Forelimb muscle (tissue), 1 donor: ENCODE measurements at regions not wholly inside any gene's neighbourhood (a gene's known extent, or its start where the extent isn't known, plus 50 kb on each side); places are given as distances from the start of the nearest gene placed in this dataset.

Source experiments
- DNase-seq: peaks from one replicate; pipeline ENCODE4 v3.0.0-alpha.2; 2013; ENCODE audit warnings: low read depth

DNA sequence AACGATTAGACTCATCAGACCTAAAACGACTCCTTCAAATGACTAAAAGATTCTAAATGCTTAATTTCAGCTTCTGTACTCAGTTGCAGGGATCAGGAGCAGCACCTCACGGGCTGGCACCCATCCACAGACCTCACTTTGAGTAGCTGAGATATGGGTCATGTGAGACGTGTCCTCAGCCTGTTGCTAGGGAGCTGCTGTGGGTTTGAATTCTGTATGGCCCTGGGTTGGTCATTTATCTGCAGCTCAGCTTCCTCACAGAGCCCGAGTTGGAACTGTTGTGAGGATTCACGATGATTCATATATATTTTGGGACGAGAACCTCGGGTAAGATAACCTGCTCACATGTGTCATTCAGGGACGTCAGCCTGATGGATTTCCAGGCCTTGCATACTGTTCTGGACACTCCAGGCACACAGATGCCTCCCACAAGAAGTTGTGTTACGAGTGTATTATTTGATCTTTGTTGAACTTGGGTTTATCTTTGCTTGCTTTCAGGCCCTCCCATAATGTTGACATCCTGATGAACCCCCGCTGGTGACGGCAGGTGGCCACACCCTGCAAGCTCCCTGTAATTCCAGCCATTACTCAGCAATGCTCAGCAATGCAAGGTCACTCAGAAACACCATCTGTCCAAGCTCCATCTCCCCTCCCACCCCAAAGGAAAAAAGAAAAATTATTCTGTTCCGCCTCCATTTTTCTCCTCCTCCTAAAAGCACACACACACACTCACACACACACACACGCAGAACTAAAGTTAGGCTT, 137.6 kb downstream of the RBFOX3 start:
- DNase-seq, result peak; percentile 70

DNA sequence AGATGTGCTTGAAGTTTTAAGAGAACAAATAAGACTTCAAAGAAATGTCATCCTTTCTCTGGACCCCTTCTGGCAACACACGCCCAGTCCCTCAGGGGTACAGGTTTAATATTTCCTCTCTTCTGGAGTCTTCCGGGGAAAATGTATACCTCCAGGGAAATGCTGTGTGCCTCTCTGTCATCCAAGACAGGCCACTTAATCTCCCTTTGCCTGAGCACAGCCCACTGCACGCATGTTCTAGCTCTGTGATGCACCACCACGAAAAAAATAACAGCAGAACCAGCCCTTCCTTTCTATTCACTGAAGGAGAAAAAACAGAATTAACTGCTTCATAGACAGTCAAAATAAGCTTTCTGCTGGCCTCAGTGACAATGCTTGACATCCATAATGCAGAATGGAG, 140.1 kb downstream of the RBFOX3 start:
- no peak for DNase-seq

- no peak for DNase-seq
These were observed 141.2 kb downstream of the RBFOX3 start for GRCh38 chr17:79469646-79470045.

- DNase-seq, result no peak
These were observed 142.5 kb downstream of the RBFOX3 start for GRCh38 chr17:79468183-79468944.

DNA sequence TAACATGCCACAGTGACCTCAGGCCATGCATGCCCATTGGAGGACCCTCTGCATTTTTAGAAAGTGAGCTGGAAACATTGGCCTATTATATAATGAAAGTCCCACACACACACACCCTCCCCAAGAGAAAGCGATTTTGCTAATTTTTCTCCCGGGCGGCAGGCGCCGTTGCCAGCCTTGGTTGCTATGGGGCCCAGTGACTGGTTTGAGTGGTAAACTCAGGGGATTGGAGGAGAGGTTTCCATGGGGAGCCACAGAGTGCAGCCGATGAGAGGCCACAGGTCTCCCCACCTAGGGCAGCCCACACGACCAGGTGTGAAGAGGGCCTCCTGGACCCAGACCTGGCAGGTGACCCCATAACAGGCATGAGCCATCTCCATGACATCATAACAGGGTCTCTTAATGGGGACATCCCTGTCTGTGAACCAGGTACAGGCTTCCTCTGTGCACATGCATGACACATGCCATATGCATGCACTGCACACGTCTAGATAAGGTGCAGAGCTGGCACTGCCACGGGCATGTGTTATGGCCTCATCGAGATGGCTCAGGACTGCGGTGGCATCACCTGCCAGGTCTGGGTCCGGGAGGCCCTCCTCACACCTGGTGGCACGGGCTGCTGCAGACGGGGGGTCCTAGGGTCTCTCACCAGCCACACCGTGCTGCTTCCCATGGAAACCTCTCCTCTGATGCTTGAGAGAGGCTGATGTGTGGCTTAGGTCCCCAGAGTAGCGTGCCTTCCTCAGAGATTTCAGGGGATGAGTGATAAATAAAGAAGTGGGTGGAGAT, 144.1 kb downstream of the RBFOX3 start:
- no peak for DNase-seq

- no peak for DNase-seq
These were observed 145.2 kb downstream of the RBFOX3 start for GRCh38 chr17:79465681-79466025.

DNA sequence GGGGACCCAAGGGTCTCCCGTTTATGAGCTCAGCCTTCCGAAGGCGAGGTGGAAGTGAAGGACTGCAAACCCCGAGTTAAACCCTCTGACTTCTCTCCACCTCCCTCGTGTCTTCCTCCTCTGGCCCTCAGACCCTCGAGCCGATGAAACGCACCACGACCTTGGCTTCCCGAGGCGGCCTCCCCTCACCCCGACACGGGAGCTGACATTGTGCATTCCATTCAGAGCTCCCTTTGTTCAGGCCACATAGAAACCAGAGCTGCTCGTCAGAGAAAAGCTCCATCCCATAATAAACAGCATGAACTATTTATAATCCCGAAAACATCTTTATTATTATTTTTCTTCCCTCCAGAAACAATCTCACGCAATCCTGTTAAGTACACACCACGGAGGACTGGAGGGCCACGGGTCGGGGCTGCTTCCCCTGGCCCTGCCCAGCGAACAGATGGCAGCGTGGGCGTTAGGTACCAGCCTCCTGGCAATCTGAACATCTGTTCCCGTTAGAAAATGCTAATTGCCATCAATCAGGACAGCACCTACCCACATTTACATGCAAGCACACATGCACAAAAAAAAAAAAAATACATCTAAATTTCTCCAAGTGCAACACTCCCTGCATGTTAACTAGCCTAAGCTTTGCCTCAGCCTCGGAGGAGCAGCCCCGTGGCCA, 145.7 kb downstream of the RBFOX3 start:
- DNase-seq, result no peak

- DNase-seq, result no peak
These were observed 146.4 kb downstream of the RBFOX3 start for GRCh38 chr17:79464318-79465010.

DNA sequence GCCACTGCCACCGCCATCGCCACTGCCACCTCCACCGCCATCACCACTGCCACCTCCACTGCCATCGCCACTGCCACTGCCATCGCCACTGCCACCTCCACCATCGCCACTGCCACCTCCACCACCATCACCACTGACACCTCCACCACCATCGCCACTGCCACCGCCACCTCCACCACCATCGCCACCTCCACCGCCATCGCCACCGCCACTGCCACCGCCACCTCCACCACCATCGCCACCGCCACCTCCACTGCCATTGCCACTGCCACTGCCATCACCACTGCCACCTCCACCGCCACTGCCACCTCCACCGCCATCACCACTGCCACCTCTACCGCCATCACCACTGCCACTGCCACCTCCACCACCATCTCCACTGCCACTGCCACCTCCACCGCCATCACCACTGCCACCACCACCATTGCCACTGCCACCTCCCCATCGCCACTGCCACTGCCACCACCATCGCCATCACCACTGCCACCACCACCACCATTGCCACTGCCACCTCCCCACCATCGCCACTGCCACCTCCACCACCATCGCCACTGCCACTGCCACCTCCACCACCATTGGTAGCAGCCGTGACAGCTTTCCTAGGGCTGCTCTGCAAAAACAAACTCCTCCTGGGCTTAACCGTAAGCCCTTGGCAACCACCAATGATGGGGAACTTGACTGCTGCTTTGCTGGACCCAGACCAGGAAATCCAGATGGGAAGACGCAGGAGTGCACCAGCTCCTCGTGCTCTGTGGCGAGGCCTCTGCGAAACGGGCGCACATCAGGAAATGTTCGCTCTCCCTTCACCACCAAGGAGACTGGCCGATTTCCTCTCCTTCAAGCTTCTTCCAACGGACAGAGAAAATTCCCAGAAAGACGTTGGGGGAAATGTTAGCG, 147.2 kb downstream of the RBFOX3 start:
- DNase-seq, result no peak

- DNase-seq, result no peak
These were observed 149.8 kb downstream of the RBFOX3 start for GRCh38 chr17:79461041-79461440.

GRCh38 chr17:79459846-79460245, 151.0 kb downstream of the RBFOX3 start:
- DNase-seq, result no peak

DNA sequence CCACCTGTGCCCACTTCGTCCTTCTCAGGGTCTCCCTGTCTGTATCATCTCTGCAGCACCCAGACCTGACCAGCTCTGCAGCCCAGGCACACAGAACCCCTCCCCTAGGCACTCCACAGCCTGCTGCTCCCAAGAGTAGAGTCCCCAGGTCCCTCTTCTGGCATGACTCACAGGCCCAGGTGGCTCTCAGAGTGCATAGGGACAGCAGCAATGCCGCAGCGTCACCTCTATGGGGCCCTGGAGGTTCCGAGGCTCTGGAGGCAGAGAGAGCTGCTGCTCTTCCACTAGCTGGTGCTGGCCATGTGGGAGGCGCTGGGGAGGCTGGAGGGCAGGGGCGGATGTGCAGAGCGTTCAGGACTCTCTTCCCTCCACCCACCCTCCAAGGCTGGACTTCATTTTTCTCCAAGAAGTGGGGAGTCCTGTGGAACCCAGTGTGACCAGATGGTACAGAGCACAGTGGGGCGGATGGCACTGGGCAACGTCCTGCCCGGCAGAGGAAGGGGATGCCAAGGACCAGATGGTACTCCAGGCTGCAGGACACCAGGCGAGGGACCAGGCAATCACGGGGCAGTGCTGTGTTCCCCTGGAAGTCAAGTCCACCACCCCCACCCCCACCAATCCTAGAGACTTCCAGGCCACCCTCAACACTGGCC, 151.7 kb downstream of the RBFOX3 start:
- DNase-seq, result no peak

- no peak for DNase-seq
These were observed 152.5 kb downstream of the RBFOX3 start for GRCh38 chr17:79458356-79458755.

DNA sequence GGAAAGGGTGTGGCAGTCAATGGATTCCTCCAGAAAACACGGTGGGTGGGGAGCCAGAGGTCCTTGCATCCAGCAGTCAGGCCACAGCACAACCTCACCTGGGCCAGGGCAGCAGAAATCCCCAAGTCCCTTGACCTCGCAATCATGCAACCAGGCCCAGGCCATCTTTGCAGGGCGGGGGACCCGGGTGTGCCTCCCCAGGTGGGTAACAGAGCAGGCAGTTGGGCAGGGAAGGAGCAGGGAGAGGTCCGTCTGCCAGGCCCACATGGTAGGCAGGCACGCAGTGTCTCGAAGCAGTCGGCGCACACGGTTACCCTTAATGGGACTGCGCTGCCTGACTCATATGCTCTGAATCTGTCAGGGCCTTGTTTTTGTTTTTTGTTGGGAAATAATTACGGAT, 153.0 kb downstream of the RBFOX3 start:
- no peak for DNase-seq

- DNase-seq, result no peak
These were observed 153.5 kb downstream of the RBFOX3 start for GRCh38 chr17:79457376-79457775.

DNA sequence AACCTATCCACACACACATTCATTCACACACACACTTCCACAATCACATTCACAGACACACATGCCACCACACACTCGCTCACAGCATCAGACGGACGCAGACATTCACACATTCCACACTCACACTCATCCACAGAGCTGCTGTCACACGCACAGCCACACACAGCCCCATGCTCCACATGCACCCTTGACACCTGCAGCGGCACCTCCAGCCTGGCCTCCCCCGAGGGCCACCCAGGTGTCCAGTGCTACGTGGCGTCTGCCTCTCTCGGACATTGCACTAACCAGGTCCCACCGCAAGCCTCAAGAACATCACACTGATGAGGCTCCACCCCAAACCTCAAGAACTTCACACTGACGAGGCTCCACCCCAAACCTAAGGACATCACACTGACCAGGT, 155.2 kb downstream of the RBFOX3 start:
- DNase-seq, result no peak

GRCh38 chr17:79454826-79455225, 156.0 kb downstream of the RBFOX3 start:
- no peak for DNase-seq

DNA sequence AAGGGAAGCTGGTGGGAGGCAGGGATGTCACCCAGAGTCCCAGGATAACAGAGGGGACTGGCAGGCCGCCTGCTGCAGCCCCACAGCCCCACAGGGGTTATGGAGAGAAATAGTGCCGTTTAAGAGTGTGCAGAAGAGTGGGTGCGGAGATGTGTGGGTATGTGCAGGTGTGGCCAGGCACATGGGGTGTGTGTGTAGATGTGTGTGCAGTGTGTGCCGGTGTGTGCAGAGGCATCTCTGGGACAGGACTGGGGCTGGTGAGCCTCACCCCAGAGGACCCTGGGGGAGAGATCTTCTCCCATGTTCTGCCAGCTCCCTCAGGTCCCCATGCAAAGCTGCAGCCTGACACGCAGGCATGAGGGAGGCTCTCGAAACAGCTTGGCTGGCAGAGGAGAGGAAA, 157.4 kb downstream of the RBFOX3 start:
- DNase-seq, result no peak

- no peak for DNase-seq
These were observed 158.1 kb downstream of the RBFOX3 start for GRCh38 chr17:79452706-79453105.

DNA sequence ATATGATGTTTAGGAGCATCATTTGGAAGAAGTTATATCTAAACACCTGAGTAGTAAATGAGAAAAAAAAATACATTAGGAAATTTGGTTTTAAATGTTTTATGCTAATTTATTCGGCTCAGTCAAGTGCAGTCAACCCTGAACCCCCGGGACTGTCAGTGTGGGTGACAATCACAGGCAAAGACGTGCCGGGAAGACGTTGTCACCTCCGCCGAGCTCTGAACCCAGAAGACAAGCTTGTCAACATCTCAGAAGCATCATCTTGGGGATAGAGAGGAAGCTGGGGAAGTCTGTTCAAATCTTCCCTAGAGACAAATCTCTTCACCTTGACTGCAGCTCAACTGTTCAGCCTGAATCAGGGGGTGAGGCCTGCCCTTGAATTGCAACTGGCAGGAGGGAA, 159.7 kb downstream of the RBFOX3 start:
- DNase-seq, result no peak
